ENCODE measurements at regions not wholly inside any gene's neighbourhood (a gene's known extent, or its start where the extent isn't known, plus 50 kb on each side); places are given as distances from the start of the nearest gene placed in this dataset.

- TF ChIP-seq CTCF (conservative IDR thresholded peaks at IDR 0.05) = no peak
- TF ChIP-seq EZH2 (IDR thresholded peaks at IDR 0.05; ENCODE audit: low read depth) = 0 out of 2 replicates have a peak, but pooled peaks have one; percentile 57
These were observed 72.3 kb upstream of the ACTRT2 start for GRCh38 chr1:2948751-2949680.

All from PC-9 (cell line).